Activated naive CD8-positive, alpha-beta T cell treated with anti-CD3 and anti-CD28 coated beads, Interleukin-2, amount 10 ng/mL, durations not matched to agents 7 days and 5 days (primary cell): ENCODE measurements at regions not wholly inside any gene's neighbourhood (a gene's known extent, or its start where the extent isn't known, plus 50 kb on each side); places are given as distances from the start of the nearest gene placed in this dataset.
A peak's percentile ranks its signal among the peaks of the same experiment; 100 is the strongest.

Source experiments
- ATAC-seq: fragments of 150-1000 bp; cut with Tn5 transposase; one replicate; pipeline ENCODE4 v1.10.0; 2021; ENCODE audit warnings: low read depth, moderate library complexity
- POLR2A ChIA-PET: fragments of 350-600 bp; sonication (Branson Sonifier 250); formaldehyde crosslinking; loops from one replicate; lab custom pipeline; 2021; ENCODE audit warnings: antibody characterized with exemption; lab: Charles Lee
- DNase-seq: peaks from one replicate; pipeline ENCODE4 v3.0.0; 2021
- H3K27ac Mint-ChIP-seq: one replicate; pipeline ENCODE4 v1.8.0; 2022; ENCODE audit warnings: mild to moderate bottlenecking, mixed read lengths
- H3K27me3 Mint-ChIP-seq: one replicate; pipeline ENCODE4 v1.8.0; 2022; ENCODE audit warnings: mild to moderate bottlenecking, moderate library complexity, mixed read lengths
- H3K36me3 Mint-ChIP-seq: one replicate; pipeline ENCODE4 v1.8.0; 2021; ENCODE audit warnings: mild to moderate bottlenecking, mixed read lengths
- H3K4me1 Mint-ChIP-seq: one replicate; pipeline ENCODE4 v1.8.0; 2021; ENCODE audit warnings: mixed read lengths
- H3K4me3 Mint-ChIP-seq: one replicate; pipeline ENCODE4 v1.8.0; 2022; ENCODE audit warnings: mild to moderate bottlenecking, moderate library complexity, mixed read lengths
- H3K9me3 Mint-ChIP-seq: one replicate; pipeline ENCODE4 v1.8.0; 2021; ENCODE audit warnings: mixed read lengths

DNA sequence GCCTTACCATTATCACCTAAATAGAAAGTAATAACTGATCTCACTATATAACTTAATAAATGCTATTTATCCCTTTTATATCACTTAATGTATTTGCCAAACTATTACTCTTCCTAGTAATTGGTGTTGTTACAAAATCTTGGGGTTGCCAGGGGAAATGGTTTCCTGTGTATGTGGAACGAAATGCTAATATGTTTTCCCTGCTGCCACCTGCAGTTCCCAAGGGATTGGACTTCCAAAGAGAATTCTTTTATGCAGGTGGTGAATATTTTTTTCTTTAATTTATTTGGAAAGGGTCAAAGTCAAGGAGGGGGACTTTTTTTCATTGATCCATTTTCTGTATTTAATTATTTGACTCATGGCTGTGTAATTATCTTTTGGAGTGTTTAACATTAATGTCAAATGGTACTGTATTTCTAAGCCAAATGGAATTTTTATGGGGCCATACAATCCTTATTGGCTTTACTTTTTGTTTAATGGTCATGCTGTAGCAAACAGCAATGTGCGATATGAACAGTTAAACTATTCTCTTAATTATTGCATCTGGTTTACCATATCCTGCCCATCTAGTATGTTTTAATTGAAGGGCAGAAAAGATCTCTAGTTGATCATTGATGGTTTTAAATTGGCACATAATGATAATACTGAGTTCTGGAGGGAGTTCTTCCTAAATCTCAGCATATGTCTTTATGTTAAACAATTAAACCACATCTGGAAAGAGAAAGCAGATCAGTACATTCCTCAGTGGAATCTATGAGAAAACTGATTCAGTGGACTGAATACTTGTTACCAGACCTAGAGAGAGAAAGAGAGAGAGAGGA is 486.3 kb downstream of the TTLL7 start:
- Mint-ChIP-seq H3K36me3 (peaks cover 28% of the 10 kb centered on the region), H3K27ac (no peak overlapping the region), H3K4me1 (peaks cover 32% of the 10 kb centered on the region), H3K9me3 (peaks cover 8% of the 10 kb centered on the region), H3K4me3 (no peak overlapping the region), H3K27me3 (no peaks in the 10 kb centered on the region)
- DNase-seq (no peak), ATAC-seq (no peak)
- POLR2A ChIA-PET: no interaction called here

DNA sequence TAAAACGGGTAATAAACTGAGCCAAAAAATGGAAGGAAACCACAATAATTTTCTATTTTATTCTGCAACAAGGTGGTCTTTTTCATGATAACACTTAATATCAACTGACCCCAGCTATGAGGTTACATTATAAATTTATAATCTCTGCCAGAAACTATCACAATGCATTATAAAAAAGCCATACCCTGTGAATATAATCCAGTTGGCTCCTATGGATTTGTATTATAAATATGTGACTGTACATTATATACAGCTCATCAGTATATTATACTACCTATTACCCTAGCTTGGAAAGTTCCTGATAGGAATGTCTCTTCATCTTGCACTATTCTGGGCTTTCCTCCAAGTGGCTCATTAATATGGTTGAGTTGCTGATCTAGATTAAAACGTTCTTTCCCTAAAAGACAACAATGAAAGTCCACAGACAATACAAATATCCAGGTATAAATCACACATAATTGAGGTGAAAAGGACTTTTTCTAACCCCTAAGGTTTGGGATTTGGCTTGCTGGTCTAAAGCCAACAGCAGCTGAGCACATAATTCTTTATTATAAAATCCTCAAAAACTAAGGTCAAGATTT is 487.7 kb downstream of the TTLL7 start:
- DNase-seq (no peak), ATAC-seq (no peak)
- H3K4me1 Mint-ChIP-seq: peaks cover 36% of the 10 kb centered on the region
- POLR2A ChIA-PET: no interaction called here
- peaks cover 32% of the 10 kb centered on the region for H3K36me3 Mint-ChIP-seq
- no peaks in the 10 kb centered on the region for H3K27me3 Mint-ChIP-seq
- H3K4me3 Mint-ChIP-seq: no peak overlapping the region
- no peak overlapping the region for H3K27ac Mint-ChIP-seq
- peaks cover 8% of the 10 kb centered on the region for H3K9me3 Mint-ChIP-seq

GRCh38 chr1:83509301-83509781 is 489.6 kb downstream of the TTLL7 start:
- peaks cover 29% of the 10 kb centered on the region for H3K4me1 Mint-ChIP-seq
- POLR2A ChIA-PET: no interaction called here

DNA sequence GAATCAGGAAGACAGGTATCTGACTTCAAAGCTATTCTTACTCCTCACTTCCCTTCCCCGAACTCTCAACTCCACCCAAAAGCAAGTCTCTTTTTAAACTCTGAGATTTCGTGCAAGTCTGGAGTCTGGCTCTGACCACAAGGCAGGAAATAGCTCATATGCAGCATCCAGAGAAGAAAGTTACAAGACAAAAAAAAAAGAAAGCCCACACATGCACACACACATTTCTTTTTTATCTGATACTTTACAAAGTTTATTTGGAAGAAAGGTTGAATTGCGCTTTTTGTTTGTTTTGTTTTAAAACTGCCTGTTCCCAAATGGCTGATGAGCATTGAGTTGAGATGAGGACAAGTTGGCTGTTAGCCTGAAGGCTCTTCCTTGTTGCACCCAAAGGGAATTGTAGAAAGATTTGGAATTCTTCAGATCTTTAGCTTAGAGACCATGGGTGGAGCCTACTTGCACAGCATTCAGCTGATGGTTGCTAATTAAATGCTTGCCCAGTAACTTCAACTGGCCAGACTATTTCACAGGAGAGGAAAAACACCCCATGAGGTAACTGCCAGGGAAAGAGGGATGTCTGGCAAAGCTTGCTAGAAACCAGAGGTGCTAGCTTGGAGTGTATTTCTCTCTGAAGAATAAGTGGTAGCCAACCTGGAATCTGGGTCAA is 490.3 kb downstream of the TTLL7 start:
- Mint-ChIP-seq H3K9me3 (peaks cover 13% of the 10 kb centered on the region), H3K36me3 (peaks cover 34% of the 10 kb centered on the region), H3K4me3 (peak overlapping the region; percentile 75), H3K4me1 (peaks cover 29% of the 10 kb centered on the region), H3K27ac (peak overlapping the region; percentile 91), H3K27me3 (no peaks in the 10 kb centered on the region)
- DNase-seq (peak; percentile 24), ATAC-seq (peak; percentile 96)
- POLR2A ChIA-PET: interaction anchor here (1.1 kb wide), 2 partner anchors 12 to 635 kb away, joined by 3 to 7 read pairs; partner anchors contain the start of gene PRKACB

More at GRCh38 chr1:83509301-83509781, 489.6 kb downstream of the TTLL7 start:
- Mint-ChIP-seq H3K27me3 (no peaks in the 10 kb centered on the region), H3K36me3 (peaks cover 31% of the 10 kb centered on the region), H3K9me3 (peaks cover 11% of the 10 kb centered on the region), H3K27ac (peak overlapping the region; percentile 17), H3K4me3 (no peak overlapping the region)
- DNase-seq (no peak), ATAC-seq (no peak)

GRCh38 chr1:83505148-83505547 is 493.8 kb downstream of the TTLL7 start:
- DNase-seq: no peak
- ATAC-seq: no peak
- H3K36me3 Mint-ChIP-seq: peaks cover 35% of the 10 kb centered on the region
- H3K4me3 Mint-ChIP-seq: no peak overlapping the region
- H3K9me3 Mint-ChIP-seq: peaks cover 11% of the 10 kb centered on the region
- peaks cover 35% of the 10 kb centered on the region for H3K4me1 Mint-ChIP-seq
- H3K27me3 Mint-ChIP-seq: no peaks in the 10 kb centered on the region
- POLR2A ChIA-PET: no interaction called here
- H3K27ac Mint-ChIP-seq: no peak overlapping the region

GRCh38 chr1:83503153-83503552 is 495.8 kb downstream of the TTLL7 start:
- H3K36me3 Mint-ChIP-seq: peaks cover 36% of the 10 kb centered on the region
- H3K27ac Mint-ChIP-seq: no peak overlapping the region
- POLR2A ChIA-PET: no interaction called here
- no peak overlapping the region for H3K4me3 Mint-ChIP-seq
- DNase-seq: no peak
- ATAC-seq: no peak
- H3K9me3 Mint-ChIP-seq: peaks cover 12% of the 10 kb centered on the region
- H3K4me1 Mint-ChIP-seq: peaks cover 29% of the 10 kb centered on the region
- no peaks in the 10 kb centered on the region for H3K27me3 Mint-ChIP-seq

DNA sequence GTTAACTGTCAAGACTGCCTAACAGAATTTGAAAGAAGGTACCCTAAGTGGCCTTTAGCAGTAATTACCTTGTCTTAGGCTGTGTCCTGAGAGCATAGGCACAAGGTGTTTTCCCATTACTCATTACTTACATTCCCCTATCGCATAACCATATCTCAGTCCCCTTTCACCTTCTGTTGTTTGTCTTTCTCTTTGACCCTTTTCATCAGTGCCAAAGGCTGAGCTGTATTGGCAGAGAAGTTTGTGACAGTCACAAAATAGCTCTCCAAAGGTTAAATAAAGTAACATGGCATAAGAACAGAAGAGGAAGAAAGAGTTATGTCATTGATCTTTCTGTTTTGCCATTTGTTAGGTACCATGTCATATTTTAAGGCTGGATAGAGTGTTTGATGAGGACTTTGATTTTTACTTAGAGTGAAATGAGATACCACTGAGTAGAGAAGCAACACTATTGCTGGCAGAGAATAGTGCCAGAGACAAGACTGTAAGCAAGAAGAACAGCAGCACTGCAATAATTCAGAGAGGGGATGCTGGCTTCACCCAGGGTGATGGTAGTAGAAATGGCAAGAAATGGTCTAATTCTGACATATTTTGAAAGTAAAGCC is 497.8 kb downstream of the TTLL7 start:
- H3K4me1 Mint-ChIP-seq: peaks cover 19% of the 10 kb centered on the region
- H3K4me3 Mint-ChIP-seq: no peak overlapping the region
- no peak overlapping the region for H3K27ac Mint-ChIP-seq
- no peaks in the 10 kb centered on the region for H3K27me3 Mint-ChIP-seq
- H3K9me3 Mint-ChIP-seq: peaks cover 14% of the 10 kb centered on the region
- ATAC-seq (peak; percentile 47), DNase-seq (no peak)
- POLR2A ChIA-PET: no interaction called here
- H3K36me3 Mint-ChIP-seq: peaks cover 30% of the 10 kb centered on the region

DNA sequence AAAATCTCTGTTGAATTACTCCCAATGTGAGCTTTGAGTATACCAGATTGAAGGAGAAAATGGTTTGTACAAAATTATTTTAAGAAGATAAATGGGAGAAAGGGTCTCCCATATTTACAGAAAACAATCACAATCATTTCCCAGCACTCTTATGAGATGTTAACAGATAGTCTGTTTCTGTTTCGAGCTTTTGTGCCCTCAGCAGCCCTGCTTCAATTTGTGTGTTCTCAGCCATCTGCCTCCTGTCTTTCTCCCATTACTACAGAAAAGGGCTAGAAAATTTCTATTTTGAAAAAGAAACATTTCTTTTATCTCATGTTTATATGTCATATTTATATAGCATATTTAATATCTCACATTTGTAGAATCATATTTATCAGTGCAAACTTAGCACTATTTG is 498.4 kb downstream of the TTLL7 start:
- H3K27ac Mint-ChIP-seq: no peak overlapping the region
- H3K4me3 Mint-ChIP-seq: no peak overlapping the region
- POLR2A ChIA-PET: no interaction called here
- H3K4me1 Mint-ChIP-seq: peaks cover 17% of the 10 kb centered on the region
- H3K27me3 Mint-ChIP-seq: no peaks in the 10 kb centered on the region
- peaks cover 29% of the 10 kb centered on the region for H3K36me3 Mint-ChIP-seq
- no peak for ATAC-seq
- no peak for DNase-seq
- peaks cover 13% of the 10 kb centered on the region for H3K9me3 Mint-ChIP-seq

DNA sequence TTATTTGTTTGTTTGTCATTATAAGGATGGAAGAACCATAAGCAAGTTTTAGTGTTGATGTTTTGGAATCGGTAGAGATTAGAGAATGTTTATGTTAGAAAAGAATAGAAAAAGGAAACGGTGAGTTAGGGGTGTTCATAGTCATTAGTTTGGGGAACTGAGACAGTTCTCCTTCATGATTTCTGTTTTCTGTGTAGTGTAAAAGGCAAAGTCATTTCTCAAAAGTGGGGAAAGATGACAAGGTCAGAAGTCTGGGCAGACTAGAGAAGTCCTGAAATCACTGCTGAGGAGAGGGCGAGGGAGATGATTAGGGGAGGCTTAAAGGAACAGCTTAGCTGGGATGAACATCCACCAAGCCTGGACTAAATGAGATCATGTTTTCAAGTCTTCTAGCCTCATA is 498.9 kb downstream of the TTLL7 start:
- no peak overlapping the region for H3K27ac Mint-ChIP-seq
- no peak overlapping the region for H3K4me3 Mint-ChIP-seq
- DNase-seq (no peak), ATAC-seq (no peak)
- POLR2A ChIA-PET: no interaction called here
- H3K9me3 Mint-ChIP-seq: peaks cover 10% of the 10 kb centered on the region
- peaks cover 25% of the 10 kb centered on the region for H3K36me3 Mint-ChIP-seq
- H3K27me3 Mint-ChIP-seq: no peaks in the 10 kb centered on the region
- H3K4me1 Mint-ChIP-seq: peaks cover 16% of the 10 kb centered on the region

- H3K27ac Mint-ChIP-seq: no peak overlapping the region
- DNase-seq (no peak), ATAC-seq (no peak)
- peaks cover 22% of the 10 kb centered on the region for H3K36me3 Mint-ChIP-seq
- no peak overlapping the region for H3K4me3 Mint-ChIP-seq
- no peaks in the 10 kb centered on the region for H3K27me3 Mint-ChIP-seq
- H3K4me1 Mint-ChIP-seq: peaks cover 16% of the 10 kb centered on the region
- peaks cover 7% of the 10 kb centered on the region for H3K9me3 Mint-ChIP-seq
- POLR2A ChIA-PET: interaction anchor here (1.6 kb wide), 1 partner anchor 11 kb away, joined by 7 read pairs; no protein-coding TSS in a partner anchor
Measured at GRCh38 chr1:83497563-83497962, 501.4 kb downstream of the TTLL7 start.

DNA sequence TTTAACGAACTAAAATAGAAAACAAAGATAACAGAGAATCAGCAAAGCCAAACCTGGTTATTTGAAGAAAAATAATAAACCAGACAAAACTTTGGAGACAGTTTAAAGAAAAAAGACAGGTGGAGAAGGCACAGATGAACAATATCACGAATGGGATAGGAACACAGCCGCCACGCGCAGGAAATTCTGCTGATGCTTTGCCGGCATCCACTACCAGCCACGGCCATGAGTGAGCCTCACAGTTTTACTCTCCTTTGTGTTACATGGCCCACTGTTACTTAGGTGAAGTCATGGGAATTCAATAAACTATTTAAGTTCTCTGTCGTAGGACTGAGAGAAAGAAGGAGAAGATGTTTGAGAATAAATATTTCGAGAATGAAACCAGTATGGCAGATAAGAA is 503.4 kb downstream of the TTLL7 start:
- no peak for ATAC-seq
- Mint-ChIP-seq H3K27ac (no peak overlapping the region), H3K4me3 (no peak overlapping the region), H3K4me1 (peaks cover 10% of the 10 kb centered on the region), H3K36me3 (peaks cover 16% of the 10 kb centered on the region), H3K9me3 (peaks cover 8% of the 10 kb centered on the region), H3K27me3 (no peaks in the 10 kb centered on the region)
- POLR2A ChIA-PET: no interaction called here
- no peak for DNase-seq

- Mint-ChIP-seq H3K4me3 (no peak overlapping the region), H3K36me3 (peaks cover 10% of the 10 kb centered on the region), H3K27ac (no peak overlapping the region), H3K27me3 (no peaks in the 10 kb centered on the region), H3K9me3 (peaks cover 5% of the 10 kb centered on the region), H3K4me1 (peaks cover 2% of the 10 kb centered on the region)
- DNase-seq (no peak), ATAC-seq (no peak)
- POLR2A ChIA-PET: no interaction called here
Measured at GRCh38 chr1:83493633-83494032, 505.3 kb downstream of the TTLL7 start.

GRCh38 chr1:83491930-83492329 is 507.0 kb downstream of the TTLL7 start:
- Mint-ChIP-seq H3K36me3 (peaks cover 10% of the 10 kb centered on the region), H3K4me1 (peaks cover 6% of the 10 kb centered on the region), H3K4me3 (no peak overlapping the region), H3K9me3 (peaks cover 5% of the 10 kb centered on the region), H3K27me3 (no peaks in the 10 kb centered on the region), H3K27ac (no peak overlapping the region)
- DNase-seq: no peak
- POLR2A ChIA-PET: no interaction called here
- ATAC-seq: no peak
